HCT116 (cell line): ENCODE measurements at regions not wholly inside any gene's neighbourhood (a gene's known extent, or its start where the extent isn't known, plus 50 kb on each side); places are given as distances from the start of the nearest gene placed in this dataset.
A peak's percentile ranks its signal among the peaks of the same experiment; 100 is the strongest.

Source experiments
- ATAC-seq: fragments of 200-7000 bp; cut with Tn5 transposase; 2 replicates; pipeline ENCODE4 v1.9.1; 2020; ENCODE audit warnings: mild to moderate bottlenecking, moderate library complexity
- BruUV-seq: library from RNA; stranded (reverse); fragments of 400-500 nt; replicated peaks from 2 replicates; lab custom pipeline; 2021; lab: Mats Ljungman, UMichigan
- CTCF ChIA-PET: fragments of 300-600 bp; sonication (Branson Sonifier 250); formaldehyde crosslinking; loops from one replicate; lab custom pipeline; 2021; ENCODE audit warnings: antibody characterized with exemption; lab: Charles Lee
- POLR2A ChIA-PET: fragments of 300-600, 350-600 bp; sonication (Branson Sonifier 250); formaldehyde crosslinking; loops from one replicate; lab custom pipeline; 2021; ENCODE audit warnings: antibody characterized with exemption; lab: Charles Lee
- RAD21 ChIA-PET, 2 experiments: fragments of 300-600 bp; sonication (Branson Sonifier 250); formaldehyde crosslinking; loops; one replicate each; lab custom pipeline; 2023; ENCODE audit warnings: low total read pairs in 2 of 2; ENCODE audit not compliant: uncharacterized antibody in 2 of 2, unreplicated experiment in 2 of 2, low non-redundant PET in 1 of 2; lab: Charles Lee
- DNase-seq: peaks from one replicate; pipeline ENCODE4 v3.0.0-alpha.2; 2010; ENCODE audit warnings: low read depth, low spot score
- H2AFZ ChIP-seq: fragments of 200-600 bp; shearing (Covaris generic), sonication (generic); 2 replicates; pipeline ENCODE4 v1.6.1; 2017; ENCODE audit warnings: low read depth, mixed run types, mixed read lengths, antibody characterized with exemption, low read length; ENCODE audit not compliant: poor library complexity, severe bottlenecking
- H3K27ac ChIP-seq: 2 replicates; pipeline ENCODE4 v1.5.1; 2012; ENCODE audit warnings: low read depth, low read length
- H3K27me3 ChIP-seq: fragments of 200-600 bp; sonication (generic); 2 replicates; pipeline ENCODE4 v1.6.1; 2016; ENCODE audit warnings: mixed run types, low read length, mixed read lengths; ENCODE audit not compliant: insufficient read depth
- H3K36me3 ChIP-seq, 2 experiments: fragments of 200-500 bp in 1 of 2; fragments of 200-600 bp in 1 of 2; sonication (Bioruptor generic) in 1 of 2; sonication (generic) in 1 of 2; 2 replicates each; pipeline versions ENCODE4 v1.5.1 to v1.6.1; 2014 to 2016; ENCODE audit warnings: low read length in 2 of 2, inconsistent platforms in 1 of 2, mixed read lengths in 1 of 2, mixed run types in 1 of 2; ENCODE audit not compliant: insufficient read depth in 2 of 2, control insufficient read depth in 1 of 2
- H3K4me1 ChIP-seq, 2 experiments: fragments of 200-600 bp in 1 of 2; sonication (generic) in 1 of 2; 2 replicates each; pipeline versions ENCODE4 v1.5.1 to v1.6.1; 2012 to 2017; ENCODE audit warnings: low read length in 2 of 2, inconsistent platforms in 1 of 2, mild to moderate bottlenecking in 1 of 2, mixed read lengths in 1 of 2, mixed run types in 1 of 2, moderate library complexity in 1 of 2; ENCODE audit not compliant: insufficient read depth in 2 of 2, control insufficient read depth in 1 of 2
- H3K4me2 ChIP-seq: fragments of 200-600 bp; sonication (generic); 2 replicates; pipeline ENCODE4 v1.6.1; 2017; ENCODE audit warnings: mixed run types, low read length, mixed read lengths
- H3K4me3 ChIP-seq, 2 experiments: fragments of 200-600 bp in 1 of 2; sonication (generic) in 1 of 2; replicated peaks in 1 of 2; 2 replicates each; pipeline ENCODE4 v1.5.1; 2011 to 2016; ENCODE audit warnings: low read length in 2 of 2, control low read depth in 1 of 2, low read depth in 1 of 2, mild to moderate bottlenecking in 1 of 2, mixed read lengths in 1 of 2, mixed run types in 1 of 2
- H3K79me2 ChIP-seq: fragments of 200-600 bp; sonication (generic); 2 replicates; pipeline ENCODE4 v1.6.1; 2017; ENCODE audit warnings: mild to moderate bottlenecking, mixed run types, low read length, moderate library complexity, mixed read lengths; ENCODE audit not compliant: insufficient read depth
- H3K9ac ChIP-seq: fragments of 200-600 bp; sonication (generic); 2 replicates; pipeline ENCODE4 v1.6.1; 2016; ENCODE audit warnings: low read length, mixed read lengths
- H3K9me2 ChIP-seq: fragments of 200-600 bp; sonication (generic), shearing (Covaris generic); 2 replicates; pipeline ENCODE4 v1.6.1; 2017; ENCODE audit warnings: mixed run types, mild to moderate bottlenecking, moderate library complexity; ENCODE audit not compliant: insufficient read depth
- H3K9me3 ChIP-seq, 2 experiments: fragments of 200-500 bp in 1 of 2; fragments of 200-600 bp in 1 of 2; sonication (Bioruptor generic) in 1 of 2; sonication (generic) in 1 of 2; 2 replicates each; pipeline ENCODE4 v1.6.1; 2014 to 2017; ENCODE audit warnings: low read length in 2 of 2, mixed read lengths in 2 of 2, inconsistent platforms in 1 of 2, low read depth in 1 of 2, mild to moderate bottlenecking in 1 of 2, mixed run types in 1 of 2, moderate library complexity in 1 of 2; ENCODE audit not compliant: control insufficient read depth in 1 of 2, insufficient read depth in 1 of 2
- H4K20me1 ChIP-seq: fragments of 200-600 bp; sonication (generic), shearing (Covaris generic); 2 replicates; pipeline ENCODE4 v1.6.1; 2017; ENCODE audit warnings: mixed run types, mild to moderate bottlenecking, moderate library complexity; ENCODE audit not compliant: insufficient read depth
- CBX3 ChIP-seq: IDR thresholded peaks from 2 replicates; pipeline ENCODE4 v1.6.1; 2012; ENCODE audit warnings: low read depth
- CEBPB ChIP-seq: IDR thresholded peaks from 2 replicates; pipeline ENCODE4 v1.6.1; 2012; ENCODE audit warnings: low read depth
- EGR1 ChIP-seq: IDR thresholded peaks from 2 replicates; pipeline ENCODE4 v1.6.1; 2012; ENCODE audit warnings: low read depth
- EZH2 ChIP-seq: fragments of 200-600 bp; sonication (generic); IDR thresholded peaks from 2 replicates; pipeline ENCODE4 v1.6.1; 2017; ENCODE audit warnings: antibody characterized with exemption, mixed run types
- EZH2phosphoT487 ChIP-seq: fragments of 200-600 bp; IDR thresholded peaks from 2 replicates; pipeline ENCODE4 v1.6.1; 2018; ENCODE audit warnings: antibody characterized with exemption, borderline replicate concordance
- RAD21 ChIP-seq: IDR thresholded peaks from 2 replicates; pipeline ENCODE4 v1.6.1; 2012; ENCODE audit warnings: low read depth, mild to moderate bottlenecking
- REST ChIP-seq: IDR thresholded peaks from 2 replicates; pipeline ENCODE4 v1.6.1; 2012; ENCODE audit warnings: low read depth
- YY1 ChIP-seq: IDR thresholded peaks from 2 replicates; pipeline ENCODE4 v1.6.1; 2011; ENCODE audit warnings: low read length, low read depth, moderate library complexity, mild to moderate bottlenecking; ENCODE audit not compliant: insufficient replicate concordance; ENCODE audit errors: extremely low read depth
- ZFX ChIP-seq: fragments of 450-650 bp; IDR thresholded peaks from 2 replicates; pipeline ENCODE4 v1.6.1; 2017
- ZNF274 ChIP-seq: fragments of 200-500 bp; sonication (Bioruptor generic); IDR thresholded peaks from 2 replicates; pipeline ENCODE4 v1.6.1; 2014; ENCODE audit warnings: mild to moderate bottlenecking, low read depth, low read length, inconsistent platforms
- intact Hi-C: fragments of 100-400 bp; cut with micrococcal nuclease; formaldehyde crosslinking; loops from 2 replicates; pipeline ENCODE4 v1.10.0; 2022

DNA sequence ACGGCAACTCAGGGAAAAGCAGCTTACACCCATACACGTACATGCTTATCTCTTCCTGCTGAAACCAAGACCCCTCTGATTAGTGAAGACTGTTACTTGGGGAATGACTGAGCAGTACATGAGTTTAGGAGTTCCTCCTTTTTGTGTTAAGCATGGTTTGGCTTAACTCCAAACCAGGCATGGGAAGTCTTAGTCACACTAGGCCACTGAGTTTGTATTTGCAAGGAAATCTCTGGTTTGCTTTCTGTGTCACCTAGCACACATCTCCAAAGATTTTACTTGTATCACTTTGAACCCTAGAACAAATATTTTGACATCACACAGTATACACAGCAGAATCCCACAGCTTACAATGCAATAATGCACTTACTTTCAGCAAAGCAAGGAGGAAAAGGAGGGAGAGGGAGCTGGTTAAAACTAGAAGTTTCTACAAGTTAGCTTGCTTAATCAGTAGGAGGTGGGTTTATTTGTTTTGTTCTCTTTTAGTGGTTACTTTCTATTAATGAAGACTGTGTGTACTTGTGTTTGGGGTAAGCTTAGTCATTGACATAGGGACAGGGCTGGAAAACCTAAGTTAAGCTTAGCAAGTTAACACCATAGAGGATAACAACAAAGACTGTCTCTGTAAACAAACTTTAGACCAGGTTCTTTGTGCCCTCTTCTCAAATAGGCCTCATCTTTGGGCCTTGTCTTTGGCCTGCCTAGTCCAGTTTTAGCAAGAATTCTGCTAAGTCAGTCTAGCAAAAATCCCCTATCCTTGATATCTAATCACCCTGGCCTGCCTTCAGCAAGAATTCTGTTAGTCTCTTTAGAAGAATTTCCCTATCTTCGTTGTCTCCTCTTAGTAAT is 219.4 kb downstream of the MREG start (continued):
- no peak for TF ChIP-seq YY1
- TF ChIP-seq EZH2phosphoT487 = no peak
- peak; percentile 45 for TF ChIP-seq CEBPB
- no peak for TF ChIP-seq EZH2

DNA sequence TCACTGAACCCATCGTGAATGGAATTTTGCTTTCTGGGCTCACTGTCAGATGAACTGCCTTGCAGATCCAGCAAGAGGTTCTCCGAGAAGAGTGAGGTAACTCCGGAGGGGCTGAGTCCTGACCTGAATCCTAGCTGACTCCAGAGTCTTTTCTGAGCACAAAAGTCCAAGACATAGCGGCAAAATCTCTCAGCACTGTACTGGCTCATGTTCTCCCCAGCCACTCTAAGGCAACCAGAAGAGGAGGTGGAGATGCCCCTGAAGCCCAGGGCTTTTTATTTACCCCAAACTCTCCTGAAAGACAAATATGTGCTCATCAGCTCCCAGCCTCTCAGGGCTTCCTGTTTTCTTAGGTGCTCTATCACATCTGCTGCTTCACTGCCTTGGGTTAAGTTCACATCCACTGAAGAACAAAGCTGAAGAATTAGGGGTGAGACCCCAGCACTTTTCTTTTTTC is 221.8 kb downstream of the MREG start:
- ChIA-PET POLR2A (no interaction called here), RAD21 (no interaction called here), CTCF (no interaction called here)
- peaks cover 0 to 12% of the 10 kb centered on the region in 2 experiments; a peak in 2 of 4 replicates for H3K4me1 ChIP-seq
- H3K9ac ChIP-seq = no peak overlapping the region
- DNase-seq (no peak), ATAC-seq (no peak)
- no peaks in the 10 kb centered on the region for H3K79me2 ChIP-seq
- no peak for TF ChIP-seq ZNF274
- no peak for TF ChIP-seq YY1
- TF ChIP-seq EGR1 = no peak
- no peak for TF ChIP-seq REST
- no peak for TF ChIP-seq ZFX
- no peak for TF ChIP-seq CBX3
- no peak for TF ChIP-seq RAD21
- no peak overlapping the region for H2AFZ ChIP-seq
- no peak overlapping the region for H3K27ac ChIP-seq
- no TSS peak for BruUV-seq
- H3K9me3 ChIP-seq = no peaks in the 10 kb centered on the region
- H3K36me3 ChIP-seq = no peaks in the 10 kb centered on the region
- intact Hi-C loops = no loop called here
- H3K27me3 ChIP-seq = no peaks in the 10 kb centered on the region
- H3K4me2 ChIP-seq = no peak overlapping the region
- H3K4me3 ChIP-seq = no peak overlapping the region
- H4K20me1 ChIP-seq = no peaks in the 10 kb centered on the region
- H3K9me2 ChIP-seq = no peaks in the 10 kb centered on the region
